BJ (cell line): ENCODE measurements at regions not wholly inside any gene's neighbourhood (a gene's known extent, or its start where the extent isn't known, plus 50 kb on each side); places are given as distances from the start of the nearest gene placed in this dataset.

Experiments used
- CTCF ChIA-PET: fragments of 350-600 bp; formaldehyde crosslinking; extraction: SDS; loops from one replicate; lab custom pipeline; 2021; ENCODE audit warnings: antibody characterized with exemption, inconsistent platforms; lab: Yijun Ruan, JAX
- POLR2A ChIA-PET: fragments of 300-600 bp; sonication (Branson Sonifier 250); formaldehyde crosslinking; extraction: SDS; loops from one replicate; lab custom pipeline; 2021; ENCODE audit warnings: antibody characterized with exemption; lab: Charles Lee
- DNase-seq: peaks from one replicate; pipeline ENCODE4 v3.0.0-alpha.2; 2011; ENCODE audit warnings: low read depth
- H3K27me3 ChIP-seq: 2 replicates; pipeline ENCODE4 v1.6.0; 2011; ENCODE audit warnings: low read length; ENCODE audit not compliant: control insufficient read depth, insufficient read depth
- H3K36me3 ChIP-seq: 2 replicates; pipeline ENCODE4 v1.5.1; 2011; ENCODE audit warnings: low read length; ENCODE audit not compliant: control insufficient read depth, insufficient read depth
- H3K4me3 ChIP-seq: 2 replicates; pipeline ENCODE4 v1.5.1; 2011; ENCODE audit warnings: low read depth, mild to moderate bottlenecking, control low read depth, low read length
- CTCF ChIP-seq: IDR thresholded peaks from 2 replicates; pipeline ENCODE4 v1.5.1; 2011; ENCODE audit warnings: low read depth, mild to moderate bottlenecking, control low read depth, inconsistent platforms, low read length, moderate library complexity; ENCODE audit not compliant: insufficient read depth

- Histone ChIP-seq H3K4me3 (no peak overlapping the region), H3K27me3 (no peaks in the 10 kb centered on the region), H3K36me3 (no peaks in the 10 kb centered on the region)
- ChIA-PET CTCF (interaction anchor here (3.1 kb wide), 1 partner anchor 156 kb away, joined by 13 read pairs; no protein-coding TSS in a partner anchor), POLR2A (no interaction called here)
- no peak for TF ChIP-seq CTCF
- no peak for DNase-seq
These were observed 153.9 kb upstream of the B3GALT2 start for GRCh38 chr1:193340331-193340730.

GRCh38 chr1:193339401-193339800, 153.0 kb upstream of the B3GALT2 start:
- Histone ChIP-seq H3K4me3 (no peak overlapping the region), H3K27me3 (no peaks in the 10 kb centered on the region), H3K36me3 (no peaks in the 10 kb centered on the region)
- TF ChIP-seq CTCF, result no peak
- POLR2A ChIA-PET, result no interaction called here
- CTCF ChIA-PET, result interaction anchor here (0.6 to 3.1 kb wide), 6 partner anchors 9 to 158 kb away, joined by 3 to 13 read pairs (median 4); no protein-coding TSS in a partner anchor
- no peak for DNase-seq

GRCh38 chr1:193338194-193338593, 151.8 kb upstream of the B3GALT2 start:
- POLR2A ChIA-PET, result no interaction called here
- Histone ChIP-seq H3K36me3 (no peaks in the 10 kb centered on the region), H3K4me3 (no peak overlapping the region), H3K27me3 (no peaks in the 10 kb centered on the region)
- CTCF ChIA-PET, result interaction anchor here (0.9 to 3.1 kb wide), 7 partner anchors 11 to 157 kb away, joined by 3 to 13 read pairs (median 4); partner anchors contain the start of gene B3GALT2
- peak; percentile 22; the same call in 1 of the 2 replicates for TF ChIP-seq CTCF
- no peak for DNase-seq

- TF ChIP-seq CTCF, result no peak
- POLR2A ChIA-PET, result interaction anchor here (0.5 to 0.6 kb wide), 2 partner anchors 13 to 1817 kb away, joined by 3 read pairs; no protein-coding TSS in a partner anchor
- CTCF ChIA-PET, result interaction anchor here (0.6 to 1.2 kb wide), 4 partner anchors 9 to 151 kb away, joined by 3 to 4 read pairs (median 4); no protein-coding TSS in a partner anchor
These were observed 149.5 kb upstream of the B3GALT2 start for GRCh38 chr1:193335806-193336428.

GRCh38 chr1:193333166-193333565, 146.8 kb upstream of the B3GALT2 start:
- TF ChIP-seq CTCF, result no peak
- Histone ChIP-seq H3K27me3 (no peaks in the 10 kb centered on the region), H3K4me3 (no peak overlapping the region), H3K36me3 (no peaks in the 10 kb centered on the region)
- CTCF ChIA-PET, result interaction anchor here (1.1 kb wide), 1 partner anchor 145 kb away, joined by 3 read pairs; no protein-coding TSS in a partner anchor
- POLR2A ChIA-PET, result no interaction called here
- no peak for DNase-seq

More at GRCh38 chr1:193335806-193336428, 149.5 kb upstream of the B3GALT2 start:
- Histone ChIP-seq H3K36me3 (no peaks in the 10 kb centered on the region), H3K4me3 (no peak overlapping the region), H3K27me3 (no peaks in the 10 kb centered on the region)
- peak; percentile 80 for DNase-seq
